Stimulated activated CD8-positive, alpha-beta memory T cell treated with anti-CD3 and anti-CD28 coated beads, Interleukin-7, amount 100 ng/mL, for 48 hours (primary cell): ENCODE measurements at regions not wholly inside any gene's neighbourhood (a gene's known extent, or its start where the extent isn't known, plus 50 kb on each side); places are given as distances from the start of the nearest gene placed in this dataset.

Experiments used
- DNase-seq, 2 donors: peaks; one replicate each; pipeline ENCODE4 v3.0.0-alpha.2; 2020; ENCODE audit warnings: low read depth in 1 of 2; ENCODE audit errors: extremely low read depth in 1 of 2

GRCh38 chr1:218705911-218706893 is 361.1 kb downstream of the TGFB2 start:
- no peak for DNase-seq

GRCh38 chr1:218711001-218711400 is 365.9 kb downstream of the TGFB2 start:
- no peak for DNase-seq

GRCh38 chr1:218711884-218712674 is 366.9 kb downstream of the TGFB2 start:
- no peak for DNase-seq

- DNase-seq, result no peak
These were observed 367.5 kb downstream of the TGFB2 start for GRCh38 chr1:218712677-218713076.

GRCh38 chr1:218715961-218716669 is 371.0 kb downstream of the TGFB2 start:
- DNase-seq, result no peak

- no peak for DNase-seq
These were observed 372.4 kb downstream of the TGFB2 start for GRCh38 chr1:218717575-218717974.

- DNase-seq, result no peak
These were observed 373.1 kb downstream of the TGFB2 start for GRCh38 chr1:218718206-218718605.

GRCh38 chr1:218718977-218719376 is 373.8 kb downstream of the TGFB2 start:
- DNase-seq, result no peak

- DNase-seq, result no peak
These were observed 383.9 kb downstream of the TGFB2 start for GRCh38 chr1:218728898-218729565.

GRCh38 chr1:218735436-218736032 is 390.4 kb downstream of the TGFB2 start:
- DNase-seq, result no peak

GRCh38 chr1:218739426-218739825 is 394.3 kb downstream of the TGFB2 start:
- DNase-seq, result no peak

GRCh38 chr1:218741852-218742251 is 396.7 kb downstream of the TGFB2 start:
- DNase-seq, result no peak

GRCh38 chr1:218742467-218743262 is 397.5 kb downstream of the TGFB2 start:
- no peak for DNase-seq

GRCh38 chr1:218743861-218744505 is 398.8 kb downstream of the TGFB2 start:
- no peak for DNase-seq

- no peak for DNase-seq
These were observed 402.9 kb downstream of the TGFB2 start for GRCh38 chr1:218748071-218748470.

GRCh38 chr1:218750216-218750970 is 405.3 kb downstream of the TGFB2 start:
- no peak for DNase-seq

- DNase-seq, result no peak
These were observed 406.2 kb downstream of the TGFB2 start for GRCh38 chr1:218751208-218751948.
